ENCODE measurements at regions not wholly inside any gene's neighbourhood (a gene's known extent, or its start where the extent isn't known, plus 50 kb on each side); places are given as distances from the start of the nearest gene placed in this dataset.

DNA sequence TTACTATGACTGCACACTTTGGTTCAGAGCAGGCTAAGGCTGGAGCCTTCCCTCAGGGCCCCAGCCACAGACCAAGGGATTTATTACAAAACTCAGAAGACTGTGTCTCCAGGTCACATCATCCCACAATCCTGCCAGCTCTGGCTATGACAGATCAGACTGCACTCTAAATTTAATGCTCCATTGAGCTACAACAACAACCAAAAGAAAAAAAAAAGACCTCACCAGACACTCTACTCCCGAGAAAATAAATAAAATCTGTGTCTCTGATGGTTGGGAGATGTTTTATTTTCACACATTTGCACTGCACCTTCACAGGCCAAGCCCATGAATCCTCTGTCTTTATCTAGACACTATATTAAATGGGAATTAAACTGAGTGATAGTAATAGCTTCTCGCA is 50.8 kb upstream of the CTNNB1 start:
- ChIA-PET POLR2A (ENCODE audit: partially characterized antibody) (no interaction called here), CTCF (ENCODE audit: partially characterized antibody) (no interaction called here)
- no peak overlapping the region for H3K4me3 Mint-ChIP-seq
- no peak overlapping the region for H3K27ac ChIP-seq (ENCODE audit: low read depth, low read length)
- H3K27me3 Mint-ChIP-seq, result peaks cover 0 to 8% of the 10 kb centered on the region in 2 donors
- H3K9me3 ChIP-seq (ENCODE audit: control insufficient read depth in 1 of 2, low read length in 2 of 2), result no peaks in the 10 kb centered on the region
- H3K27me3 ChIP-seq (ENCODE audit: insufficient read depth, low read length), result no peaks in the 10 kb centered on the region
- no peak overlapping the region for H3K4me3 ChIP-seq (ENCODE audit: low read length in 2 of 2)
- H3K36me3 ChIP-seq (ENCODE audit: insufficient read depth, low read length), result no peaks in the 10 kb centered on the region
- no peak for DNase-seq
- peaks cover 0 to 15% (median 7%) of the 10 kb centered on the region in 8 donors for H3K9me3 Mint-ChIP-seq
- H3K36me3 Mint-ChIP-seq, result no peaks in the 10 kb centered on the region
- no peak overlapping the region for H3K27ac Mint-ChIP-seq
- no peaks in the 10 kb centered on the region for H3K4me1 ChIP-seq (ENCODE audit: insufficient read depth, low read length)
- intact Hi-C loops (cut with micrococcal nuclease), result no loop called here
- H3K4me1 Mint-ChIP-seq, result no peaks in the 10 kb centered on the region

GRCh38 chr3:41148901-41149300 is 50.4 kb upstream of the CTNNB1 start:
- DNase-seq, result no peak
- H3K27ac ChIP-seq (ENCODE audit: low read depth, low read length), result no peak overlapping the region
- peaks cover 0 to 15% (median 7%) of the 10 kb centered on the region in 8 donors for H3K9me3 Mint-ChIP-seq
- no peaks in the 10 kb centered on the region for H3K27me3 ChIP-seq (ENCODE audit: insufficient read depth, low read length)
- no peaks in the 10 kb centered on the region for H3K36me3 ChIP-seq (ENCODE audit: insufficient read depth, low read length)
- H3K4me3 Mint-ChIP-seq, result no peak overlapping the region
- H3K4me1 Mint-ChIP-seq, result no peaks in the 10 kb centered on the region
- H3K4me1 ChIP-seq (ENCODE audit: insufficient read depth, low read length), result no peaks in the 10 kb centered on the region
- POLR2A ChIA-PET (ENCODE audit: partially characterized antibody), result no interaction called here
- peak overlapping the region in 1 of 7 donors; percentile 25 for H3K27ac Mint-ChIP-seq
- H3K36me3 Mint-ChIP-seq, result no peaks in the 10 kb centered on the region
- no peaks in the 10 kb centered on the region for H3K9me3 ChIP-seq (ENCODE audit: control insufficient read depth in 1 of 2, low read length in 2 of 2)
- H3K27me3 Mint-ChIP-seq, result peaks cover 0 to 7% of the 10 kb centered on the region in 2 donors
- intact Hi-C loops (cut with micrococcal nuclease), result no loop called here
- no peak overlapping the region for H3K4me3 ChIP-seq (ENCODE audit: low read length in 2 of 2)
- CTCF ChIA-PET (ENCODE audit: partially characterized antibody), result no interaction called here
